T-helper 17 cell (primary cell): ENCODE measurements at regions not wholly inside any gene's neighbourhood (a gene's known extent, or its start where the extent isn't known, plus 50 kb on each side); places are given as distances from the start of the nearest gene placed in this dataset.
"Not testable (repeated sequence)": the region's sequence is repeated elsewhere in the genome, so short reads cannot be mapped to it uniquely, and the experiment has no call there.

ENCODE experiments used
- ATAC-seq: fragments of 150-1000 bp; cut with Tn5 transposase; 2 replicates; pipeline ENCODE4 v1.10.0; 2021; ENCODE audit warnings: mild to moderate bottlenecking, moderate library complexity
- DNase-seq, 3 donors: peaks; one replicate each; pipeline versions ENCODE4 v3.0.0 to v3.0.0-alpha.2; 2020 to 2021
- H3K9me3 ChIP-seq: one replicate; pipeline ENCODE4 v1.7.0; 2013; ENCODE audit warnings: low read length, mild to moderate bottlenecking; ENCODE audit not compliant: control insufficient read depth, poor library complexity, severe bottlenecking
- H3K27ac Mint-ChIP-seq: one replicate; pipeline ENCODE4 v1.8.0; 2022; ENCODE audit warnings: mild to moderate bottlenecking, moderate library complexity, mixed read lengths
- H3K27me3 Mint-ChIP-seq: one replicate; pipeline ENCODE4 v1.8.0; 2022; ENCODE audit warnings: mixed read lengths
- H3K36me3 Mint-ChIP-seq: one replicate; pipeline ENCODE4 v1.8.0; 2022; ENCODE audit warnings: low read depth, mixed read lengths
- H3K4me1 Mint-ChIP-seq: one replicate; pipeline ENCODE4 v1.8.0; 2022; ENCODE audit warnings: mild to moderate bottlenecking, mixed read lengths
- H3K4me3 Mint-ChIP-seq: one replicate; pipeline ENCODE4 v1.8.0; 2022; ENCODE audit warnings: mild to moderate bottlenecking, moderate library complexity, mixed read lengths

DNA sequence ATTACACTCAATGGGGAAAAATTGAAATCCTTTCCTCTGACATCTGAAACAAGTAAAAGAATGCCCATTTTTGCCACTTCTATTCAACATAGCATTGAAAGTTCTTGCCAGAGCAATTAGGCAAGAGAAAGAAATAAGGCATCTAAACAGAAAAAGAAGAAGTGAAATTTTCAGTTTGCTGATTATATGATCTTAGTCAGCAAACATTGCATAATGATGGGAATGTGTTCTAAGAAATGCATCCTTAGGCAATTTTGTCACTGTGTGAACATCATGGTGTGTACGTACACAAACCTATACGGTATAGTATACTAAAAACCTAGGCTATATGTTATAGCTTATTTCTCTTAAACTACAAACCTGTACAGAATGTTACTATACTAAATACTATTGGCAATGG is 278.0 kb downstream of the CGGBP1 start:
- DNase-seq = no peak
- peaks cover 27% of the 10 kb centered on the region for H3K27me3 Mint-ChIP-seq
- peaks cover 4% of the 10 kb centered on the region for H3K9me3 ChIP-seq
- H3K4me1 Mint-ChIP-seq = no peaks in the 10 kb centered on the region
- ATAC-seq = no peak
- no peaks in the 10 kb centered on the region for H3K36me3 Mint-ChIP-seq
- no peak overlapping the region for H3K4me3 Mint-ChIP-seq
- no peak overlapping the region for H3K27ac Mint-ChIP-seq

DNA sequence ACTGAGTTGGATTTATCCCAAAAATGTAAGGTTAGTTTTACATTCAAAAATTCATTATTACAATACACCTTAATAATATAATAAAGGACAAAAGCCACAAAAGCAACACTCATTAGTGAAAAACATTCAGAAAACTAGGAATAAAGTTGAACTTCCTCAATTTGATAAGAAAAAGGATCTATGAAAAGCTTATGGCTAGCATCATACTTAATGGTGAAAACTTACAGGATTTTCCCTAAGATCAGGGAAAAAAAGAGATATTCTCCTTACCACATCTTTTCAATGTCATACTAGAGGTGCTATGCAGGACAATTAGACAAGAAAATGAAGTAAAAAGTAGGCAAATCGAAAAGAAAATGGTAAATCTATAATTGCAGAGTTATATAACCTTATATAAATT is 279.9 kb downstream of the CGGBP1 start:
- DNase-seq (no peak), ATAC-seq (no peak)
- Mint-ChIP-seq H3K27me3 (peaks cover 47% of the 10 kb centered on the region), H3K36me3 (peaks cover 2% of the 10 kb centered on the region), H3K4me1 (no peaks in the 10 kb centered on the region), H3K27ac (no peak overlapping the region), H3K4me3 (no peak overlapping the region)
- H3K9me3 ChIP-seq = peaks cover 4% of the 10 kb centered on the region

DNA sequence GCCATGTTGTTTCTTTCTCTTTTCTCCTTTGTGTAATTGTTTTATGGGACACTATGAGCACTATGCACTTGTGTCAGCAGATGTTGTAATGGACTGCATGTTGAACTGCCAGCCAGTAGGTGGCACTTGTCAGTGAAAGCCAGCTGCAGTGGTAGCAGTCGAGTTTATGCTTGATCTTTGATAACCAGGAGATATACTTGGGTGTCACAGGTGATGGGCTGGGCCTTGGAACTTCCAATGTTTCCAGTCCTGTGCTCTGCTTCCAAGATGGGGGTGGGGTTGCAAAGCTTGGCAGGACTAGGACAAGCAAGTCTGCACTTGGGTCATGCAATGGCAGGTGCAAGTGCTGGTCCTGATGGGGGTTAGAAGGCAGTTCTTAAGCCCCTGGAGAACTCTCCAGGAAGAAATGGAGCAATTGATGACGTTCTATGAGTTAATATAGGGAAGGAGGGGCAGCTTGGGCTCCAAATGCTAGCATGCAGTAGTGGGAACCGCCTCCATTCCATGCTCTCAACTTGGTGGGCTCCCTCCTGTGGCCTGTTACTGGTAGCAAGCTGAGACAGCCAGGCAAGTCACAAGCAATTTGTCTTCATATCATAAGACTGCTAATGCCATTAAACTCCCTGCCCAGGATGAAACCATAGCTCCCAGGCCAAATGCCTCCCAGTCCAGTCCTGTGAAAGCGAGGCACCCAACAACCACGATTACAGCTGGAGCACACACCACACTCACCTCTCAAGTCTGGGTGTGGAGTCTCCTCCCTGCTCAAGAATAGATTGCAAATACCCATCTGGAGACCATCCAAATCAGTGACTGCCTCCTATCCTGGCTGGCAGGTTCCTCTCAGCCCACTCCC is 287.2 kb downstream of the CGGBP1 start:
- peak; percentile 82 for ATAC-seq
- Mint-ChIP-seq H3K4me3 (no peak overlapping the region), H3K27ac (no peak overlapping the region), H3K27me3 (peaks cover 40% of the 10 kb centered on the region), H3K36me3 (peaks cover 4% of the 10 kb centered on the region), H3K4me1 (peaks cover 6% of the 10 kb centered on the region)
- DNase-seq = peak in 1 of 3 donors; percentile 7
- H3K9me3 ChIP-seq = peaks cover 2% of the 10 kb centered on the region

DNA sequence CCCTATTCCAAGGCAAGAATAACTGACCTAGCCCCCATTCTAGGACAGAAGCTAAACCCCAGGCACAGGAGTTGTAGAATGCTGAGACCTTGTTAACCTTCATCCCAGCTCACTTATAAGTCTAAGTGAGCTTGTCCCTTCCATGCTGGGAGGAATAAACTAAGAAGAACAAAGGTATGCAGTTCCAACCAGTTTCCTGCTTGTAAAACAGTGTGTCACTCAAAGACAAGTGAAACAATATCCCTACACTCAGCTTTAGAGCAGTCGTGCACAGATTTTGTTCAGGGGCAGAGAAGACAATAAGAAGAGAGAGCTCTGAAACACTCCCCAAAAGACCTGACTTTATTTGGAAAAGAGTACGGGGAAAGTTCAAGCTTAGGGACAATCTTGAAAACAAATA is 292.1 kb downstream of the CGGBP1 start:
- H3K36me3 Mint-ChIP-seq = peaks cover 2% of the 10 kb centered on the region
- H3K27ac Mint-ChIP-seq = no peak overlapping the region
- no peak overlapping the region for H3K4me3 Mint-ChIP-seq
- no peaks in the 10 kb centered on the region for H3K9me3 ChIP-seq
- peaks cover 6% of the 10 kb centered on the region for H3K4me1 Mint-ChIP-seq
- H3K27me3 Mint-ChIP-seq = peaks cover 22% of the 10 kb centered on the region
- DNase-seq = no peak
- no peak for ATAC-seq

DNA sequence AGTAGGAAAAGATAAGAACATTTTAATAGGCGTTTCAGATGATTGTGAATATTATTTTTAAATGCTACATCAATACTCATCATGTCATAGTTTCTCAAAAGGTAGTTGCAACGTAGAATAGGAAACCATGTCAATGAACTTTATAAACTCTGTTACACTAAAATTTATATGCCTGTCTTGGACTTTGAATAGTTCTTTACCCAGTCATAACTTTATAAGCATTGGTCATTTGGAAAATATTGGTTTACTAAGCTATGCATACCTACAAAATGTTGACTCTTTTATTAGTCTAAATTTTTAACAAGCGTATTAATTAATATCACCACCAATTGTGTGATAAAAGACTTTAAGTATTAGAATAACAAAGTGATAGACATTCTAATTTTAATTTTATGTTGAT is 293.5 kb downstream of the CGGBP1 start:
- H3K27me3 Mint-ChIP-seq = peaks cover 13% of the 10 kb centered on the region
- H3K4me1 Mint-ChIP-seq = peaks cover 2% of the 10 kb centered on the region
- no peak for DNase-seq
- ATAC-seq = no peak
- no peak overlapping the region for H3K4me3 Mint-ChIP-seq
- no peaks in the 10 kb centered on the region for H3K9me3 ChIP-seq
- no peak overlapping the region for H3K27ac Mint-ChIP-seq
- no peaks in the 10 kb centered on the region for H3K36me3 Mint-ChIP-seq

DNA sequence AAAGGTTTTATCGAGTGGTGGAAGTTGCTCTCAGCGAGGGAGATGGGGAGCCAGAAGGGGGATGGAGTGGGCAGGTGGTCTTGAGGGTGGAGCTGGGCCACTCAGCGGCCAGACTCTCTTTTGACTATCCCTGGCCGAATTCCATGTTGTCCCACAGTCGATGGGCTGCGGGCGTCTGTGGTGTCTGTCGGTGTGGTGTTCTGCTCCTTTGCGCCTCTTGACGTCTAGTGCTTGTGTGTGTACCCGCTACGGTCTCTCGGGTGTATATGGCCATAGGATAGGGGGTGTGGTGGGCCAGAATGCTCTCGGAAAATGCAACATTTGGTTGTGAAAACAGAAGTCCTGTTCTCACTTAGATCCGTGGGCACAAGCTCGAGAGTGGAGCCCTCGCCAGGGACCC is 297.0 kb downstream of the CGGBP1 start:
- Mint-ChIP-seq H3K4me3 (no peak overlapping the region), H3K27me3 (peaks cover 13% of the 10 kb centered on the region), H3K27ac (no peak overlapping the region), H3K36me3 (no peaks in the 10 kb centered on the region), H3K4me1 (no peaks in the 10 kb centered on the region)
- no peaks in the 10 kb centered on the region for H3K9me3 ChIP-seq
- ATAC-seq (no peak), DNase-seq (no peak)

DNA sequence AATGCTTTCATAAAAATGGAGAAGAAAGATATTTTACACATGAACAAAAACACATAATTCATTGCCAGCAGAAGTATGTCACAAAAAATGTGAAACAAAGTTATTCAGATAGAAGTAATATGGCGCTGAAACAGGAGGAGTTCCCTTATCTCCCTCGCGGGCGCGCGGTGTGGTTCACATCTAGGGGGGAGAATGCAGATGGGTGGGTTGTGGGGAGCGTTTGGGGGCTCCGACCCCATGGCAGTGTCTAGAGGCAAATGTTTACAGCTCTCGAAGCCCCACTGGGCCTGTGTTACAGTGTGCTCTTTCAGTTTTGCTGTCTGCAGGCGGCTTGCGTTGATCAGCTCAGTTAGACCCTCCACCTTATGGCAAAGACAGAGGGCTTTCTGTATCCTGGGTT is 297.5 kb downstream of the CGGBP1 start:
- peaks cover 9% of the 10 kb centered on the region for H3K27me3 Mint-ChIP-seq
- H3K36me3 Mint-ChIP-seq = no peaks in the 10 kb centered on the region
- DNase-seq = no peak
- no peaks in the 10 kb centered on the region for H3K9me3 ChIP-seq
- H3K4me3 Mint-ChIP-seq = no peak overlapping the region
- no peak overlapping the region for H3K27ac Mint-ChIP-seq
- no peaks in the 10 kb centered on the region for H3K4me1 Mint-ChIP-seq
- no peak for ATAC-seq

DNA sequence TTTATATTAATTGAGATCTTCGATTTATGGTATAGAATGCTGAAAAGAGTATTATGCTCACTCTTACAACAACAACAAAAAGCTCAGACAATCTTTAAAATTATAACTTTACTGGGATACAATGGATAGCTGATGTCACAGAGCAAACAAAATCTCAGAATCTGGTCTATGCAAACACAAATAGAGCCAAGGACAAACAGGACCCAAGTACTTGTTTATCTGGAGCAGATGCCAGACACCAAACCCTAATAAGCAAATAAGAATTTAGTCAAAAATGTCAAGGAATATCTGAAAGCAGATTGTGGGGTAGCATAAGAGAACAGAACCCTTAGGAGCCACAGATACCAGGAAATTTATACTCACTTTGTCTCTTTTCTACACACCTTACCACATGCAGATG is 302.2 kb downstream of the CGGBP1 start:
- Mint-ChIP-seq H3K4me3 (no peak overlapping the region), H3K27me3 (peaks cover 18% of the 10 kb centered on the region), H3K27ac (no peak overlapping the region), H3K4me1 (no peaks in the 10 kb centered on the region), H3K36me3 (no peaks in the 10 kb centered on the region)
- H3K9me3 ChIP-seq = no peaks in the 10 kb centered on the region
- ATAC-seq (no peak), DNase-seq (no peak)

DNA sequence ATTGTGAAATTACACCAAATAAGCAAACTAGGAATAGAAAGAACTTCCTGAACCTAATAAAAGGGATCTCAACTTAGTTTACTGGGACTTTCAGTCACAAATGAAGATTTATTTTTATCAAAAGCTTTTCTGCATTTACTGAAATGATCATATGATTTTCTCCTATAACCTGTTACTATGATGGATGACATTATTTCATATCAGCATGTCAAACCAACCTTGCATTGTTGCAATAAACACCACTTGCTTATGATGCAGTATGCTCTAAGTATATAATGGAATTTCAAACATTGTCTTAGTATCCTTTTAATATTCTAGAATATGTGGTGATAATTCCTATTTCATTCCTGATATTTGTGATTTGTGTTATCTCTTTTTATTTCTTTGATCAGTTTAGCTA is 303.0 kb downstream of the CGGBP1 start:
- H3K27me3 Mint-ChIP-seq = peaks cover 18% of the 10 kb centered on the region
- ATAC-seq (no peak), DNase-seq (no peak)
- H3K27ac Mint-ChIP-seq = no peak overlapping the region
- no peak overlapping the region for H3K4me3 Mint-ChIP-seq
- no peaks in the 10 kb centered on the region for H3K9me3 ChIP-seq
- no peaks in the 10 kb centered on the region for H3K36me3 Mint-ChIP-seq
- H3K4me1 Mint-ChIP-seq = no peaks in the 10 kb centered on the region

DNA sequence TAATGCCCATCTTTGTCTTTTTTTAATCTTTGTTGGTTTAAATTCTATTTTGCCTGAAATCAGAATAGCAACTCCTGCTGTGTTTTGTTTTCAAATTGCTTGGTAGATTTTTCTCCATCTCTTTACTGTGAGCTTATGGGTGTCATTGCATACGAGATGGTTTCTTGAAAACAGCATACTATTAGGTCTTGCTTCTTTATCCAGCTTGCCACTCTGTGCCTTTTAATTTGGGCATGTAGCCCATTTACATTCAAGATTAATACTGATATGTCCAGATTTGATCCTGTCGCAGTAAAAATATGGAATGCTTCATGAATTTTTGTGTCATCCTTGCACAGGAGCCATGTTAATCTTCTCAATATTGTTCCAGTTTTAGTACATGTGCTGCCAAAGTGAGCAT is 316.6 kb downstream of the CGGBP1 start:
- no peaks in the 10 kb centered on the region for H3K4me1 Mint-ChIP-seq

DNA sequence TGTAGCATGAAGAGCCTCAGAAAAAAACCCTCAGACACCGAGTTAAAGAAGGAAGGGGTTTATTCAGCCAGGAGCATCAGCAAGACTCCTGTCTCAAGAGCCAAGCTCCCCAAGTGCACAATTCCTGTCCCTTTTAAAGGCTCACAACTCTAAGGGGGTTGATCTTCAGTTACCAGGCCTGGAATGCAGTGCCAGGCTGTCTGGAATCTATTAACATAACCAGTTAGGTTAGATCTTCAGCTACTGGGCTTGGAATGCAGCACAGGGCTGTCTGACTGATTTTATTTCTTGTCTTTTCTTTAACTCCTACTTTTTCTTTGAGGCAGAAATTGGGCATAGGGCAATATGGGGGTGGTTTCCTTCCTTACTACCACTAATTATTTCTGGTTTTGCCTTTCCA is 317.9 kb downstream of the CGGBP1 start:
- not testable (repeated sequence) for H3K4me3 Mint-ChIP-seq, DNase-seq, H3K4me1 Mint-ChIP-seq, H3K36me3 Mint-ChIP-seq, H3K27me3 Mint-ChIP-seq, ATAC-seq, H3K9me3 ChIP-seq, H3K27ac Mint-ChIP-seq

More for the DNA sequence above, 316.6 kb downstream of the CGGBP1 start:
- no peaks in the 10 kb centered on the region for H3K9me3 ChIP-seq
- no peak for ATAC-seq
- Mint-ChIP-seq H3K36me3 (no peaks in the 10 kb centered on the region), H3K27me3 (peaks cover 3% of the 10 kb centered on the region), H3K4me3 (no peak overlapping the region), H3K27ac (no peak overlapping the region)
- DNase-seq = no peak

DNA sequence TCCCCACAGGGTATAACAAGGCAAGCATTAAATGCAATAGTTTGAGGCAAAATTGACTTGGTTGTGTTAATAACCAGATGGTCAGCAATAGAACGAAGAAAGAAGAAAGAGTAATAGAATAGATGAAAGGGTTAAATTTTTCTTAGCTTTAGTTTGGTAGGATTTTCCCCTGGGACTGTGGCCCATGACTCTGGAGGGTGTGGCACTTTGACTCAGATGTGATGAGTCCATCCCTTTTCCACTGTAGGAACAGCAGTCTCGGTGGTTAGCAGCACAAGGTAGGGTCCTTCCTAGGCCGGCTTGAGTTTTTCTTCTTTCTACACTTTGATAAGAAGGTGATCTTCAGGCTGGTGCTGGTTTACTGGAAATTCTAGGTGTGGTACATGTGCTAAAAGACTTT is 321.0 kb downstream of the CGGBP1 start:
- not testable (repeated sequence) for ATAC-seq, H3K36me3 Mint-ChIP-seq, DNase-seq, H3K27me3 Mint-ChIP-seq, H3K9me3 ChIP-seq, H3K4me3 Mint-ChIP-seq, H3K4me1 Mint-ChIP-seq, H3K27ac Mint-ChIP-seq

DNA sequence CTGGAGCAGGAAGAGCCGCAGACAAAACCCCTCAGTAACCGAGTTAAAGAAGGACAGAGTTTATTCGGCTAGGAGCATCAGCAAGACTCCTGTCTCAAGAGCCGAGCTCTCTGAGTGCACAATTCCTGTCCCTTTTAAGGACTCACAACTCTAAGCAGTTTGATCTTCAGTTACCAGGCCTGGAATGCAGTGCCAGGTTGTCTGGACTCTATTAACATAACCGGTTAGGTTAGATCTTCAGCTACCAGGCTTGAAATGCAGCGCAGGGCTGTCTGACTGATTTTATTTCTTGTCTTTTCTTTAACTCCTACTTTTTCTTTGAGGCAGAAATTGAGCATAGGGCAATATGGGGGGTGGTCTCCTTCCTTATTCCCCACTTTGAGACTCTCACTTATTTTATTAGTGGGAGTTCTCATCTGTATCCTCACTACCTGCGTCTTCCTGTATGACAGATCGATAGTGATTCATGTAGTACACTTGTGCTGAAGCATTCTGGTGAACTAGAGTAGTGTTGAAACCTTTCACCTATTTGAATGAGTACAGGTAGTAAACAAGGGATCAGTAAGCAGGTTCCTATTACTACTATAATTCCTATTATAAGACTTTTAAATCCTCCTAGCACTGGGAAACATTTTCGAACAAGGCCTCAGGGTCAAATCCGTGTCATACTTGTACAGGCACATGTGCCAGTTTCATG is 325.0 kb downstream of the CGGBP1 start:
- H3K4me3 Mint-ChIP-seq = no peak overlapping the region

DNA sequence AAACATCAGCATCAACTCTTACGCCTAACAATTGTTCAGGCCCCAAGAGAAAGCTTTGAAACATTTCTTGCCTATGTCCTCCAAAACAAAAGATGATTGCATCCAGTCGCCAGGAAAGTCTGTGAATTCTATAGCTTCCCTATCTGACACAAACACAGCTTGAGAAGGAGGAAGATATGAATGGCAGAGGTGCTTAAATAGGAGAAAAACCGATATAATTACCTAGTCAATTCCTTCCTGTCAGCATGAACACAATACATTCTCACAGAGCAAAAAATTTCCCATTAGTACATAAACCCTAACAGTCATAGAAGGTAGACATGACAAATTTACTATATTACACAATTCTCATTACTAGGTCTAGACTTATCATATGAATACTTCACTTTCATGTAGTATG is 326.5 kb downstream of the CGGBP1 start:
- H3K36me3 Mint-ChIP-seq = no peaks in the 10 kb centered on the region
- H3K4me1 Mint-ChIP-seq = no peaks in the 10 kb centered on the region
- H3K4me3 Mint-ChIP-seq = no peak overlapping the region
- no peak overlapping the region for H3K27ac Mint-ChIP-seq
- ATAC-seq (no peak), DNase-seq (no peak)
- peaks cover 2% of the 10 kb centered on the region for H3K9me3 ChIP-seq
- H3K27me3 Mint-ChIP-seq = peaks cover 5% of the 10 kb centered on the region

More for the DNA sequence above, 325.0 kb downstream of the CGGBP1 start:
- DNase-seq (no peak), ATAC-seq (no peak)
- H3K4me1 Mint-ChIP-seq = no peaks in the 10 kb centered on the region
- peaks cover 5% of the 10 kb centered on the region for H3K27me3 Mint-ChIP-seq
- H3K9me3 ChIP-seq = peaks cover 2% of the 10 kb centered on the region
- no peak overlapping the region for H3K27ac Mint-ChIP-seq
- no peaks in the 10 kb centered on the region for H3K36me3 Mint-ChIP-seq
